ENCODE measurements at regions not wholly inside any gene's neighbourhood (a gene's known extent, or its start where the extent isn't known, plus 50 kb on each side); places are given as distances from the start of the nearest gene placed in this dataset.
A peak's percentile ranks its signal among the peaks of the same experiment; 100 is the strongest.

DNA sequence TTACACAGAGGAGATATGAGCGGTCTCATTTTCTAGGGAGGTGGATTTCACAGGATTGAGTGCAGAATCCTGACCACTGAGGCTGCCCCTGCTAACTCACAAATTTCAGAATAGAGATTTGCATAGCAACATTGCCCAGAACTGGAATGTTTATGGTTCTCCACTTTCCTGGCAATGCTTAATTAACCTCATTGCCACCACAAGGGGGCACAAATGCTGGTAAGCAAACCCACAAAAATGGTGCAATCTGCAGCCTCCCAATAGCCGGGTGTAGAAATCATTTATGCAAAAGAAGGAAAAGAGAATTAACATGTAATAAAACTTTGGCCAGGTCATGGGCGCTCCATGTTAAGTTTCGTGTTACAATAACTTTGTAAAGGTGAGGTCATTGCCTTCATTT, 112.4 kb downstream of the CYRIA start:
- TF ChIP-seq, protein P1, sequence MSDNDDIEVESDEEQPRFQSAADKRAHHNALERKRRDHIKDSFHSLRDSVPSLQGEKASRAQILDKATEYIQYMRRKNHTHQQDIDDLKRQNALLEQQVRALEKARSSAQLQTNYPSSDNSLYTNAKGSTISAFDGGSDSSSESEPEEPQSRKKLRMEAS (IDR thresholded peaks at IDR 0.05; ENCODE audit: low read depth, low read length): no peak
- TF ChIP-seq, protein P2, sequence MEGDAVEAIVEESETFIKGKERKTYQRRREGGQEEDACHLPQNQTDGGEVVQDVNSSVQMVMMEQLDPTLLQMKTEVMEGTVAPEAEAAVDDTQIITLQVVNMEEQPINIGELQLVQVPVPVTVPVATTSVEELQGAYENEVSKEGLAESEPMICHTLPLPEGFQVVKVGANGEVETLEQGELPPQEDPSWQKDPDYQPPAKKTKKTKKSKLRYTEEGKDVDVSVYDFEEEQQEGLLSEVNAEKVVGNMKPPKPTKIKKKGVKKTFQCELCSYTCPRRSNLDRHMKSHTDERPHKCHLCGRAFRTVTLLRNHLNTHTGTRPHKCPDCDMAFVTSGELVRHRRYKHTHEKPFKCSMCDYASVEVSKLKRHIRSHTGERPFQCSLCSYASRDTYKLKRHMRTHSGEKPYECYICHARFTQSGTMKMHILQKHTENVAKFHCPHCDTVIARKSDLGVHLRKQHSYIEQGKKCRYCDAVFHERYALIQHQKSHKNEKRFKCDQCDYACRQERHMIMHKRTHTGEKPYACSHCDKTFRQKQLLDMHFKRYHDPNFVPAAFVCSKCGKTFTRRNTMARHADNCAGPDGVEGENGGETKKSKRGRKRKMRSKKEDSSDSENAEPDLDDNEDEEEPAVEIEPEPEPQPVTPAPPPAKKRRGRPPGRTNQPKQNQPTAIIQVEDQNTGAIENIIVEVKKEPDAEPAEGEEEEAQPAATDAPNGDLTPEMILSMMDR (IDR thresholded peaks at IDR 0.05; ENCODE audit: low read depth, low read length): peak; percentile 82
- TF ChIP-seq POLR2A (IDR thresholded peaks at IDR 0.05; ENCODE audit: extremely low read depth, insufficient read length) (no peak), MYC (IDR thresholded peaks at IDR 0.05; ENCODE audit: low read depth, low read length) (no peak)
- no peak overlapping the region for H3K4me3 ChIP-seq (ENCODE audit: low read depth, low read length)
- peak; percentile 73 for DNase-seq (ENCODE audit: low read depth)

GRCh38 chr2:16552202-16552601, 113.4 kb downstream of the CYRIA start:
- no peak for DNase-seq (ENCODE audit: low read depth)
- H3K4me3 ChIP-seq (ENCODE audit: low read depth, low read length): no peak overlapping the region
- no peak for TF ChIP-seq POLR2A (IDR thresholded peaks at IDR 0.05; ENCODE audit: extremely low read depth, insufficient read length)
- TF ChIP-seq MYC (IDR thresholded peaks at IDR 0.05; ENCODE audit: low read depth, low read length): no peak
- TF ChIP-seq, protein P2 (IDR thresholded peaks at IDR 0.05; ENCODE audit: low read depth, low read length): no peak

DNA sequence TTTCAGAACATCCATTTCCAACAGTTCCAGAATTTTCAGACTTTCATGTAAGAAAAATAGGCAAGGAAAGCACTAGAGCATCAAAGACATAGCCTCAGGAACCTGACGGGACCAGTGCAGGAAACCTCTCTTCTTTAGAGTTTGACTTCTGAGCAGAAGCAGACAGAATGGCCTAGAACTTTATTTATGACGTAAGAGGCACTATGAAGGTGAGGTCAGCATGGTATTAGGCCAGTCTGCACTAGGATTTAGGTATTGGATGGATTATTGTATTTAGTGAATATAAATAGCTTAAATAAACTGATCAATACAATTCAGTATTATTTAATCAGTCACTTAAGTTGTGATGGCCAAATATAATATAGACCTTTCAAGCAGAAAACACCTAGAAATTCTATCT, 117.6 kb downstream of the CYRIA start:
- no peak overlapping the region for H3K4me3 ChIP-seq (ENCODE audit: low read depth, low read length)
- no peak for DNase-seq (ENCODE audit: low read depth)
- TF ChIP-seq MYC (IDR thresholded peaks at IDR 0.05; ENCODE audit: low read depth, low read length): no peak

GRCh38 chr2:16546128-16546754, 119.4 kb downstream of the CYRIA start:
- peak; percentile 58 for DNase-seq (ENCODE audit: low read depth)
- TF ChIP-seq POLR2A (IDR thresholded peaks at IDR 0.05; ENCODE audit: extremely low read depth, insufficient read length) (no peak), MYC (IDR thresholded peaks at IDR 0.05; ENCODE audit: low read depth, low read length) (no peak)
- TF ChIP-seq, protein P2 (IDR thresholded peaks at IDR 0.05; ENCODE audit: low read depth, low read length): no peak
- TF ChIP-seq, protein P1 (IDR thresholded peaks at IDR 0.05; ENCODE audit: low read depth, low read length): no peak
- no peak overlapping the region for H3K4me3 ChIP-seq (ENCODE audit: low read depth, low read length)

GRCh38 chr2:16538707-16539106, 126.9 kb downstream of the CYRIA start:
- no peak for DNase-seq (ENCODE audit: low read depth)
- H3K4me3 ChIP-seq (ENCODE audit: low read depth, low read length): no peak overlapping the region
- TF ChIP-seq, protein P2 (IDR thresholded peaks at IDR 0.05; ENCODE audit: low read depth, low read length): no peak
- TF ChIP-seq POLR2A (IDR thresholded peaks at IDR 0.05; ENCODE audit: extremely low read depth, insufficient read length): no peak
- TF ChIP-seq, protein P1 (IDR thresholded peaks at IDR 0.05; ENCODE audit: low read depth, low read length): no peak
- TF ChIP-seq MYC (IDR thresholded peaks at IDR 0.05; ENCODE audit: low read depth, low read length): no peak

DNA sequence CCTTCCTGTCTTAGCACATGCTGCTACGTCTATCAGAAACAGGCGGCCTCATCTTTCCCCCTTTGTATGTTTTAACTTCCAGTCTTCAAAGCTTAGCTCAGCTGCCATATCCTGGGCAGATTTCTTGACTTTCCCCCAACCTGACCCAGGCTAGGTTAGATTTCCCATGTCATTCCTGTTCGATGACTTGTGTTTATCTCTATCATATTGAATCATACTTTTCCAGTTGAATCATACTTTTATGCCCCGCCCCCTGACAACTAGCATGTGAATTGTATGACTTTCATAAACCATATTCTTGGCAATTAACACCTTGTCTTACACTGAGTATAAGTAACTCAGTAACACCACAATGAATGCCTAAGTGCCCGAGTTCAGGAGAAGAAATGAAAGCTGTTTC, 128.3 kb downstream of the CYRIA start:
- no peak for TF ChIP-seq MYC (IDR thresholded peaks at IDR 0.05; ENCODE audit: low read depth, low read length)
- TF ChIP-seq POLR2A (IDR thresholded peaks at IDR 0.05; ENCODE audit: extremely low read depth, insufficient read length): no peak
- TF ChIP-seq, protein P2 (IDR thresholded peaks at IDR 0.05; ENCODE audit: low read depth, low read length): no peak
- TF ChIP-seq, protein P1 (IDR thresholded peaks at IDR 0.05; ENCODE audit: low read depth, low read length): no peak
- H3K4me3 ChIP-seq (ENCODE audit: low read depth, low read length): no peak overlapping the region
- DNase-seq (ENCODE audit: low read depth): no peak

Data from NB4 (cell line).